ENCODE measurements at regions not wholly inside any gene's neighbourhood (a gene's known extent, or its start where the extent isn't known, plus 50 kb on each side); places are given as distances from the start of the nearest gene placed in this dataset.

DNA sequence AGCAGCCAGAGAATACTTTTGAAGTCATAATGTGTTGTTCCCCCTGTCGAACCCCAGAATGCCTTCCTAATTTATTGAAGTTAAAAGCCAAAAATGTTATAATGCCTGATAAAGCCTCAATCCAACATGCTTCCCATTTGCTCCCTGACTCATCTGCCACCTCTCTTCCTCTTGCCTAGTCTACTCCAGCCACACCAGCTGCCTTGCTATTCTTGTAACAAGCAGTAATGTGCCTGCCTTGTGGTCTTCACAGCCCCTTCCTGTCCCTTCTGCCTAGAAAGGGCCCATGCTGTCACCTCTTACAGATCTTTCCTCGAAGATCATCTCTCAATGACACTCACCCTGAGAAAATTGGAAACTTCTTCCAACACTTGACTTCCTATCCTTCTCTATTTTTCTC is 231.6 kb upstream of the CDH2 start:
- TF ChIP-seq GABPA (IDR thresholded peaks at IDR 0.05; ENCODE audit: low read depth) (no peak), POLR2AphosphoS5 (IDR thresholded peaks at IDR 0.05; ENCODE audit: low read depth) (no peak), SPI1 (IDR thresholded peaks at IDR 0.05; ENCODE audit: borderline replicate concordance, low read depth) (no peak)
- TF ChIP-seq, protein P1, sequence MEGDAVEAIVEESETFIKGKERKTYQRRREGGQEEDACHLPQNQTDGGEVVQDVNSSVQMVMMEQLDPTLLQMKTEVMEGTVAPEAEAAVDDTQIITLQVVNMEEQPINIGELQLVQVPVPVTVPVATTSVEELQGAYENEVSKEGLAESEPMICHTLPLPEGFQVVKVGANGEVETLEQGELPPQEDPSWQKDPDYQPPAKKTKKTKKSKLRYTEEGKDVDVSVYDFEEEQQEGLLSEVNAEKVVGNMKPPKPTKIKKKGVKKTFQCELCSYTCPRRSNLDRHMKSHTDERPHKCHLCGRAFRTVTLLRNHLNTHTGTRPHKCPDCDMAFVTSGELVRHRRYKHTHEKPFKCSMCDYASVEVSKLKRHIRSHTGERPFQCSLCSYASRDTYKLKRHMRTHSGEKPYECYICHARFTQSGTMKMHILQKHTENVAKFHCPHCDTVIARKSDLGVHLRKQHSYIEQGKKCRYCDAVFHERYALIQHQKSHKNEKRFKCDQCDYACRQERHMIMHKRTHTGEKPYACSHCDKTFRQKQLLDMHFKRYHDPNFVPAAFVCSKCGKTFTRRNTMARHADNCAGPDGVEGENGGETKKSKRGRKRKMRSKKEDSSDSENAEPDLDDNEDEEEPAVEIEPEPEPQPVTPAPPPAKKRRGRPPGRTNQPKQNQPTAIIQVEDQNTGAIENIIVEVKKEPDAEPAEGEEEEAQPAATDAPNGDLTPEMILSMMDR (IDR thresholded peaks at IDR 0.05; ENCODE audit: insufficient read depth, low read length) = no peak
- TF ChIP-seq, protein P2, sequence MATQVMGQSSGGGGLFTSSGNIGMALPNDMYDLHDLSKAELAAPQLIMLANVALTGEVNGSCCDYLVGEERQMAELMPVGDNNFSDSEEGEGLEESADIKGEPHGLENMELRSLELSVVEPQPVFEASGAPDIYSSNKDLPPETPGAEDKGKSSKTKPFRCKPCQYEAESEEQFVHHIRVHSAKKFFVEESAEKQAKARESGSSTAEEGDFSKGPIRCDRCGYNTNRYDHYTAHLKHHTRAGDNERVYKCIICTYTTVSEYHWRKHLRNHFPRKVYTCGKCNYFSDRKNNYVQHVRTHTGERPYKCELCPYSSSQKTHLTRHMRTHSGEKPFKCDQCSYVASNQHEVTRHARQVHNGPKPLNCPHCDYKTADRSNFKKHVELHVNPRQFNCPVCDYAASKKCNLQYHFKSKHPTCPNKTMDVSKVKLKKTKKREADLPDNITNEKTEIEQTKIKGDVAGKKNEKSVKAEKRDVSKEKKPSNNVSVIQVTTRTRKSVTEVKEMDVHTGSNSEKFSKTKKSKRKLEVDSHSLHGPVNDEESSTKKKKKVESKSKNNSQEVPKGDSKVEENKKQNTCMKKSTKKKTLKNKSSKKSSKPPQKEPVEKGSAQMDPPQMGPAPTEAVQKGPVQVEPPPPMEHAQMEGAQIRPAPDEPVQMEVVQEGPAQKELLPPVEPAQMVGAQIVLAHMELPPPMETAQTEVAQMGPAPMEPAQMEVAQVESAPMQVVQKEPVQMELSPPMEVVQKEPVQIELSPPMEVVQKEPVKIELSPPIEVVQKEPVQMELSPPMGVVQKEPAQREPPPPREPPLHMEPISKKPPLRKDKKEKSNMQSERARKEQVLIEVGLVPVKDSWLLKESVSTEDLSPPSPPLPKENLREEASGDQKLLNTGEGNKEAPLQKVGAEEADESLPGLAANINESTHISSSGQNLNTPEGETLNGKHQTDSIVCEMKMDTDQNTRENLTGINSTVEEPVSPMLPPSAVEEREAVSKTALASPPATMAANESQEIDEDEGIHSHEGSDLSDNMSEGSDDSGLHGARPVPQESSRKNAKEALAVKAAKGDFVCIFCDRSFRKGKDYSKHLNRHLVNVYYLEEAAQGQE (IDR thresholded peaks at IDR 0.05; ENCODE audit: insufficient replicate concordance, low read depth) = no peak
